RWPE1 (cell line): ENCODE measurements at regions not wholly inside any gene's neighbourhood (a gene's known extent, or its start where the extent isn't known, plus 50 kb on each side); places are given as distances from the start of the nearest gene placed in this dataset.

Source experiments
- CTCF ChIA-PET: fragments of 350-600 bp; sonication (Branson Sonifier 250); formaldehyde crosslinking; extraction: SDS; loops from one replicate; lab custom pipeline; 2021; lab: Yijun Ruan, JAX
- POLR2A ChIA-PET: fragments of 400-600 bp; formaldehyde crosslinking; extraction: SDS; loops from one replicate; lab custom pipeline; 2020; ENCODE audit warnings: antibody characterized with exemption; ENCODE audit not compliant: low non-redundant PET; lab: Yijun Ruan, JAX
- DNase-seq: peaks from one replicate; pipeline ENCODE4 v3.0.0; 2012; ENCODE audit warnings: low spot score
- H3K27ac ChIP-seq: fragments of 450-650 bp; 2 replicates; pipeline ENCODE4 v1.5.1; 2017
- CTCF ChIP-seq: fragments of 450-650 bp; conservative IDR thresholded peaks from 2 replicates; pipeline ENCODE4 v1.5.1; 2017; ENCODE audit warnings: low read depth, mild to moderate bottlenecking

DNA sequence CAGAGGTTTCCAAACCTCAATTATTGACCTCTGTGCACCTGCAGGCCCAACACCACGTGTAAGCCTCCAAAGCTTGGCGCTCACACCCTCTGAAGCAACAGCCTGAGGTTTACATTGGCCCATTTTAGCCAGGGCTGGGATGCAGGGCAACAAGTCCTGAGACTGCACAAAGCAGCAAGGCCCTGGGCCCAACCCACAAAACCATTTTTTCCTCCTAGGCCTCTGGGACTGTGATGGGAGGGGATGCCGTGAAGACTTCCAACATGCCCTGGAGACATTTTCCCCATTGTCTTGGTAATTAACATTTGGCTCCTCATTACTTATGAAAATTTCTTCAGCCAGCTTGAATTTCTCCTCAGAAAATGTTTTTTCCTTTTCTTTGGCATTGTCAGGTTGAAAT, 54.9 kb upstream of the CNKSR2 start:
- H3K27ac ChIP-seq, result no peak overlapping the region
- ChIA-PET POLR2A (no interaction called here), CTCF (no interaction called here)
- DNase-seq, result no peak
- no peak for TF ChIP-seq CTCF
